ENCODE measurements at regions not wholly inside any gene's neighbourhood (a gene's known extent, or its start where the extent isn't known, plus 50 kb on each side); places are given as distances from the start of the nearest gene placed in this dataset.
"Not testable (repeated sequence)": the region's sequence is repeated elsewhere in the genome, so short reads cannot be mapped to it uniquely, and the experiment has no call there.

- DNase-seq, result no peak
These were observed 292.7 kb downstream of the RPS24 start for GRCh38 chr10:78326372-78326771.

- DNase-seq, result no peak
These were observed 294.3 kb downstream of the RPS24 start for GRCh38 chr10:78327778-78328591.

GRCh38 chr10:78328592-78329404 lies 295.1 kb downstream of the RPS24 start:
- no peak for DNase-seq

- DNase-seq, result no peak
These were observed 297.2 kb downstream of the RPS24 start for GRCh38 chr10:78330884-78331283.

- DNase-seq, result no peak
These were observed 297.8 kb downstream of the RPS24 start for GRCh38 chr10:78331391-78331922.

GRCh38 chr10:78332012-78332411 lies 298.3 kb downstream of the RPS24 start:
- no peak for DNase-seq

- DNase-seq, result no peak
These were observed 299.0 kb downstream of the RPS24 start for GRCh38 chr10:78332657-78333056.

GRCh38 chr10:78333362-78334143 lies 299.9 kb downstream of the RPS24 start:
- no peak for DNase-seq

- DNase-seq, result no peak
These were observed 301.7 kb downstream of the RPS24 start for GRCh38 chr10:78335371-78335690.

- DNase-seq, result no peak
These were observed 302.2 kb downstream of the RPS24 start for GRCh38 chr10:78335691-78336401.

- DNase-seq, result no peak
These were observed 302.7 kb downstream of the RPS24 start for GRCh38 chr10:78336402-78336791.

GRCh38 chr10:78337016-78337415 lies 303.4 kb downstream of the RPS24 start:
- DNase-seq, result no peak

- no peak for DNase-seq
These were observed 304.2 kb downstream of the RPS24 start for GRCh38 chr10:78337646-78338391.

GRCh38 chr10:78338717-78339116 lies 305.1 kb downstream of the RPS24 start:
- DNase-seq, result no peak

- DNase-seq, result no peak
These were observed 305.6 kb downstream of the RPS24 start for GRCh38 chr10:78339251-78339650.

- no peak for DNase-seq
These were observed 308.4 kb downstream of the RPS24 start for GRCh38 chr10:78341953-78342614.

- no peak for DNase-seq
These were observed 309.4 kb downstream of the RPS24 start for GRCh38 chr10:78342827-78343653.

- DNase-seq, result not testable (repeated sequence)
These were observed 310.6 kb downstream of the RPS24 start for GRCh38 chr10:78344257-78344656.

GRCh38 chr10:78345515-78345914 lies 311.9 kb downstream of the RPS24 start:
- DNase-seq, result not testable (repeated sequence)

GRCh38 chr10:78346721-78347120 lies 313.1 kb downstream of the RPS24 start:
- DNase-seq, result no peak

Measured in NCI-H1694 (cell line).